ENCODE measurements at regions not wholly inside any gene's neighbourhood (a gene's known extent, or its start where the extent isn't known, plus 50 kb on each side); places are given as distances from the start of the nearest gene placed in this dataset.
A peak's percentile ranks its signal among the peaks of the same experiment; 100 is the strongest.

DNA sequence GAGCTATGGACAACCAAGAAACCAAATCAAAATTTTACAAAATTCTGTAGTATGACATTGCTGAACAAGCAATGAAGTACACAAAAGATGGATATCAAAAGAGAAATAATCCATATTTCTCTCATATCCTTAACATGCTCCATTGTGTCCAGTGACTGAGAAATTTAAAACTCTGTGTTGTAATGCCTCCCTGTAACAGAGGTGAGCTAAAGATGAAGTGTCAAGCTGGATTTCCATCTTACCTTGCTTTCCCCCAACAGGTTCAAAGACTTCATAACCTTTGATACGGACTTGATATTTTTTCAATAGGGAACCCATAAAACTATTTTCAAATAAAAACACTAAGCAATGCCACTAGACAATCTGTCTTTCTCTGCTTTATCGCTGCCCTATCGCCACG is 95.7 kb upstream of the SERTAD2 start:
- H2AFZ ChIP-seq (ENCODE audit: low read length), result no peak overlapping the region
- H3K4me3 ChIP-seq (replicated peaks in 1 of 3; ENCODE audit: insufficient read depth in 1 of 3, low read depth in 2 of 3, low read length in 3 of 3), result peak overlapping the region; percentile 80 to 93 (median 89)
- 47% methylated on average over 4 of the region's 4 CpGs for WGBS (ENCODE audit: low lambda C conversion rate)
- H3K79me2 ChIP-seq (ENCODE audit: insufficient read depth, low read length), result peaks cover 9% of the 10 kb centered on the region
- ChIA-PET CTCF (ENCODE audit: low intra/inter-chr PET ratio, low total read pairs) (no interaction called here), POLR2A (interaction anchor here (0.6 to 5.6 kb wide), 6 partner anchors 7 to 799 kb away, joined by 3 to 282 read pairs (median 12); partner anchors contain the start of genes CEP68 and SERTAD2)
- BruUV-seq (replicated peaks), result no TSS peak
- intact Hi-C loops (cut with micrococcal nuclease; ENCODE audit: unreplicated experiment) (no loop called here), in situ Hi-C loops (cut with HindIII; ENCODE audit: extremely low pct_ligation_motif_present, low pct_unique_long_range_greater_than_20kb) (no loop called here)
- H3K36me3 ChIP-seq (replicated peaks in 1 of 2; ENCODE audit: control insufficient read depth in 1 of 2, insufficient read depth in 2 of 2, low read length in 2 of 2), result no peaks in the 10 kb centered on the region
- no peaks in the 10 kb centered on the region for H3K9me3 ChIP-seq (ENCODE audit: low read length)
- DNase-seq (ENCODE audit: low spot score) (no peak), FAIRE-seq (no peak), ATAC-seq (no peak)
- H3K4me1 ChIP-seq (ENCODE audit: insufficient read depth, low read length), result peaks cover 49% of the 10 kb centered on the region
- no peaks in the 10 kb centered on the region; a peak in 1 of 5 replicates for H3K27me3 ChIP-seq (ENCODE audit: control insufficient read depth in 1 of 2, insufficient read depth in 2 of 2, low read length in 2 of 2)
- no peak overlapping the region for H3K27ac ChIP-seq (ENCODE audit: extremely low read length, insufficient read depth, low read length)
- peak overlapping the region; percentile 80; the same call in 1 of the 2 replicates for H3K9ac ChIP-seq (ENCODE audit: insufficient read depth, low read depth, low read length)
- no peaks in the 10 kb centered on the region for H4K20me1 ChIP-seq (ENCODE audit: insufficient read depth, low read length)
- TF ChIP-seq FOXA1 (IDR thresholded peaks at IDR 0.05), result no peak
- no peak for TF ChIP-seq FOXA1 (CRISPR knock-in tag; IDR thresholded peaks at IDR 0.05)
- no peak for TF ChIP-seq ZFP82 (CRISPR knock-in tag; IDR thresholded peaks at IDR 0.05; ENCODE audit: borderline replicate concordance)
- TF ChIP-seq ZNF879 (CRISPR knock-in tag; IDR thresholded peaks at IDR 0.05), result no peak
- no peak for TF ChIP-seq SNAPC4 (CRISPR knock-in tag; IDR thresholded peaks at IDR 0.05)
- 0 out of 2 replicates have a peak, but pooled peaks have one; percentile 22 for TF ChIP-seq SIN3A (IDR thresholded peaks at IDR 0.05; ENCODE audit: borderline replicate concordance, low read depth, low read length)
- TF ChIP-seq SAP130 (CRISPR knock-in tag; IDR thresholded peaks at IDR 0.05; ENCODE audit: low read depth), result 0 out of 2 replicates have a peak, but pooled peaks have one; percentile 6
- TF ChIP-seq SMAD3 (CRISPR knock-in tag; IDR thresholded peaks at IDR 0.05), result no peak
- peak overlapping the region; percentile 79 for H3K4me2 ChIP-seq (ENCODE audit: low read depth, low read length)

All from HepG2 (cell line).